DMS153 treated with DMSO at 0.1 percent for 48 hours (cell line): ENCODE measurements at regions not wholly inside any gene's neighbourhood (a gene's known extent, or its start where the extent isn't known, plus 50 kb on each side); places are given as distances from the start of the nearest gene placed in this dataset.
"Not testable (repeated sequence)": the region's sequence is repeated elsewhere in the genome, so short reads cannot be mapped to it uniquely, and the experiment has no call there.

ENCODE experiments used
- DNase-seq: peaks from one replicate; lab custom pipeline; 2025; ENCODE audit not compliant: unreplicated experiment; lab: John Stamatoyannopoulos, UW

DNA sequence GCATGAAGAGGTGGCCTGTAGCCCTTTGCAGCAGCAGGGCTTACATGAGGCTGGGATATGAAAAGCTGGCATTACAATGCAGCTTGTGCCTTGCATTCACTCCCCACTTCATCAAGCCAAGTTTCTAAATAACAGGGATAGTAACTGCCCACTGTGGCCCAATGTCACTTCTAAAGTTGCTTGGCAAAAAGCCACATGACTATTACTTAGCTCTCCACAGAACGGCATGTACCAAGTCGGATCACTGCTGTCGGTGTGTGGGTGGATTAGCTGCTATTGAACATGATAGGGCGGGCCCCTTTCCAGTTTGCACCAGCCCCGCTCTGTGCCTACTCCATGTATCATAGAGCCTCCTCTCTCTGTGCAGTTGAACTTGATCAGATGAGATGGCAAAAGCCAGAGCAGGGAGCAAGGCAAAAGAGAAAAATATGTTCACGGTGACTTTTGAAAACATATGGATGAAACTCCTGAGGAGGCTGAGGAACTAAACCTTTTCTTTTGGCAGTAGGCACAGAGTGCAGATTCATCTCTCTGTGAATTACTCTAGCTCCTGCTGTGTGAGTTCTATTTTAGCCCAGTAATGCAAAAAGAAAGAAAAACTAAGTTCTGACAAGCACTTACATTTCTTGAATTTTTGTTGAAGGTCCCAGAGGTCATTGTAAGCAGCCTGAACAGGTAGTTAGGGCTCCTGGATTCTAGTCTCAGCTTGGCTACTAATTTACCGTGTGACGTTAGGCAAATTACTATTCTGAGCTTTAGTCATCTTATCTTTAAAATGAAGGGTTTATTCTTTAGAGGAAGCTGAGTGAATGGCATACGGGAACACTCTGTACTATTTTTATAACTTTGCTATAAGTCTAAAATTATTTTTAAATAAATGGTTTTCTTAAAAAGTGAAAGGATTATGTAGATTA lies 125.6 kb upstream of the NBPF9 start:
- not testable (repeated sequence) for DNase-seq

DNA sequence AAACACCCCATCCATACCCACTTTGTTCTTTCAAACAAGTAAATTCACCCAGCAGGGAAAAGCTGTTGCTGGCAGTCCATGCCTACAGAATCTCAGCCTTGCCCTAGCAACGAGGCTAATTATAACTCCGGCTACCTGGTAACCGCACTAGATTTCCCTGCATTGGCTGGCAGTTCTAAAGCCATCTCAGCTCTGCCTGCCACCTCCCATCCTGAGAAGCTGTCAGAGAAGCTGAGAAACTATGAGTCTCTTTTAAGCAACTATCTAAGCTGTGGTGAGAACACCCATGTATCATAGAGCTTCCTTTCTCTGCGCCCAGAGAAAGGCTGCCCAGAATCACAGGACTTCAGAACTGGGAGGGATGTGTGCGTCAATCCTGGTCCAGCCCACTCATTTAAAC lies 126.5 kb upstream of the NBPF9 start:
- not testable (repeated sequence) for DNase-seq

DNA sequence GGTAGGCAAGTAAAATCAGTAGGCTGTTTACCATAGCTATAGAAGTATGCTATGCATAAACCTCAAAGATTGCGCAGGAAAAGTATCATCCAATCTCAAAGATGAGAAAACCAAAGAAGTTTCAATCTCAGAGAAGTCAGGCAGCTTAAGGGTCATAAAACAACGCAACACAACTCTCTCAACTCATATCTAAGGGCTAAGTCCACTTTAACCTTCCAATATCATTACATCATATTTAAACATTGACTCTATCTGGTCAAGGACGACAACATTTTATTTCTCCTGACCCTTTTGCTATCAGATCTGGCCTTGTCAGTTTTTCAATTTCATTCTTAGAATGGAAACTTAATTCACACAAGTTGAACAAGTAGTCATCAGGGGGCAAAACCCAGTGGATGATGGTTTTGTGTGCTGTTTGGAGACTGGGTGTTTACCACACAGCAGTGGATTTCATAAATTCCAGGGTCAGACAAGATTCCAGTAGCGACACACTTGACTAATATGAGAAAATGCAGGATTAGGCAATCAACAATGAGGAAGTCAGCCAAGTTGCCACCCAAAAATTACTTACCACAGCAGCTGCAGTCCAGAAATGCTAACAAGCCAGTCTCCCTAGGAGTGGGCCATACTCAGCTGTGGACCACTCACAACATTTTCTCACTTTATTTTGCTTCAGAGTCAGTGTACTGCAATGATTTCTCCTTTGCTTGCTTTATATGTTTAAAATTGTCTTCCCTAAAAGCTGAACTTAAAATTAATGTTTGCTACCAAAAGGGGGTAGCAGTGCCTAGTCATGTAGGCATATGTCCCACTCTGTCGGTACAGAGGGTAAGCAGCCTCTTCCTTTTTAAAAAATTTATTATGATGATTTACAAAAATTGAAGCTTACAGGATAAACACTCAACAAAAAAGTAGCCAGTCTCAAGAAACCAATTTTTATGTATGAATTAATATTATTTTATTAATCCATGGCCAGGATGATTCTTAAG lies 131.9 kb upstream of the NBPF9 start:
- DNase-seq = not testable (repeated sequence)

DNA sequence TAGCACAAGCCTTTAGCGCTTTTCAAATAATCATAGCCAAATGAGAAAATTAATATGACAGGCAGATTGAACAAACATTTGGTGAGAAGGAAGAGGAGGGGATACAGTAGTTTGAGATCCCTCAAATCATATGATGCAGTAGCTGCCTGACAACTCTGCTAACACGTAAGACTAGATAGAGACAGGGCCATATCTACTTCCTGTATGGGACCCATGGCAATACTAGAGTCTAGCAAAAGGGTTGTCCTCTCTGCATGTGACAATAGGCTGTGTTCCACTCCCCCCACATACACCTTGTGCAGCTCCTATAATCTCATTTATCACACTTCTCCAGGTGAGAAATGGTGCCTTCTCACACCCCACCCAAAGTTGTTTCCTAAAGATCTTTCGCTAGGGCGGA lies 134.2 kb upstream of the NBPF9 start:
- DNase-seq = not testable (repeated sequence)

DNA sequence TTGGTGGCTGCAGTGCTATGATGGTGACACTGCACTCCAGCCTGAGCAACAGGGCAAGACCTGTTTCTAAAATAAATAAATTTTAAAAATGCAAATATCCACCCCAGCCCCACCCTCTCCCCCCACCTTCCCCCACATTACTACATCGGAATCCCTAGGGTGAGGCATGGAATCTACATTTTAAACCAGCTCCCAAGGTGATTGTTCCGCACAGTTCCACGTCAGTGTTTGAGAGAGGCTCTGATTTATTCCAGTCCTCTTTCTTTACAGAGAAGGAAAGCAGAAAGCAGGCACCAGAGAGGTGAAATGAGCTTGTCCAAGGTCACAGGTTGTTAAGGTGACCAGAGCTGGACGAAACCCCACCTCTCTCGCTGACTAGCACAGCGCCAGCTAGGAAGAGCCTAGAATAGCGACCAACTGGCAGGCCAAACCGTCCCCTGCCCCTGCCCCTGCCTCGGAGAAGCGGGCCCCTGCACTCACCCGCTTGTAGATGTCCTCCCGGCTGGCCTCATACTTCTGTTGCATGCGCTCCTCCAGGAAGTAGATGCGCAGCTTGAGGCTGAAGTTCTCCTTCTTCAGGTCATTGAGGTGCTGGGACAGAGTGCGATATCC lies 136.7 kb upstream of the NBPF9 start:
- DNase-seq = not testable (repeated sequence)

DNA sequence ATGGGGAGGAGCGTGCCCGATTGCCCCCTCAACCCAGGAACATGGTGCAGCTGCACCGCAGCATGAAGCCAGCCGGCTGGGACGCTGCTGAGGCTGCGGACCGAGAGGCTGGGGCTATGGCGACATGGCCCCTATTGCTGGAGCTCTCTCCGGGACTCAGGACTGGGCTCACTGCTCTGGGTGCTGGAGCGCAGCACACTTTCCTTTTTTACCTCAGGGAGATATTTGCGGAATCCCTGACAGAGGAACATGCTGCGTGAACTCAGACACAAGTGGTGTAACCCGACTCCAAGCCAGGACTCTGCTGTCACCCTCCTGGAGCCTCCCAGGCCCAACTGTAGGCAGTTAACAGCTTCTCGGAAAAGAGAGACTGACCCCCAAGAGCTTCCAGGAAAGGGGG lies 137.2 kb upstream of the NBPF9 start:
- not testable (repeated sequence) for DNase-seq

DNA sequence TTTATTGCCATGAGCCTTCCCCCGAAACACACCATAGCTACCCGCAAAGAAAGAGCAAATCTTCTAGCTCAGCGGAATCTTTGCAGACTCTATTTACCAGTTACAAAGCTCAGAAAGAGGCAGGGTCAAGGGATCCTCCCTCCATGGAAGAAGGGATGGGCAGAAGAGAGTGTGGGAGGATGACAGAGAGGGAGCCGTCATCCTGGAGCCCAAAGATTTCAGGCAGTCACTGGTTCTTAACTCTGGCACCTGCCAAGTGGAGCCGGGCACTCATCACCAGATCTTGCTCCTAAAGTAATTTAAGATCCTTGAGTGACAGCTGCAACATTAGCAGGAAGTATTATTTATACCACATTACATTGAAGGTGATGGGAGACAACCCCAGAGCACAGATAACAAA lies 137.9 kb upstream of the NBPF9 start:
- DNase-seq = not testable (repeated sequence)

DNA sequence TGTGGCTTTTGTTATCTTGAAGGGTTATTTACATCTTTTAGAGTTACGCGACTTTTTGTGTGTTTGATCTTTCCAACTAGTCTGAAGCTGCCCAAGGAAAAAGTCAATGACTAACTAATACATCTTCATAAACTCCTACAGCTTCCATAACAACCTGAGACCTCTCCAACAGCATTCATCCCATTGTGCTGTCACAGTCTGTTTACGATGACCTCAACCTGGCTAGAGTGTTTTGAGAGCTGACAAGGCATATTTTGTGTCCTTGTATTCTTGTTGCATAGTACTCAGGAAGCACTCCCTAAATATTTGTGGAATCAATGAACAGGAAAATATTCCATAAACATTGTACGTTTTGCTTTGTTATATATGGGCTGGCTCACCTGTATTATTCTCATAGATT lies 140.2 kb upstream of the NBPF9 start:
- DNase-seq = not testable (repeated sequence)

DNA sequence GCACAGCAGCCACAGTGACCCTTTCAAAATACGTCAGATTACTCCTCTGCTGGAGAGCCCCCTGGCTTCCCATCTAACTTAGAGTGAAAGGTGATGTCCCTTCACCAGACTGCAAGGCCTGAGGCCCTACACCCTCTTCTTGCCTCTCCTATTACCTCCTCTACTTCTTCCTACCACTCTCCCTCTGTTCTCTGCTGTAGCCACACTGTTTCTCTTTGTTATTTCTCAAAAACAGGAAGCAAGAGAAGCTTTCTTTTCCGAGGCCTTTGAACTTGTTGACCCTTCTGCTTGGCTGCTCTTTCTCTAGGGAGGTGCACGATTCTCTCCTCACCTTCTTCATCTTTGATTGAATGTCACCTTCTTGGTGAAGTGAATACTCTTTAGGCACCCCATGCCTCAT lies 141.3 kb upstream of the NBPF9 start:
- DNase-seq = not testable (repeated sequence)

DNA sequence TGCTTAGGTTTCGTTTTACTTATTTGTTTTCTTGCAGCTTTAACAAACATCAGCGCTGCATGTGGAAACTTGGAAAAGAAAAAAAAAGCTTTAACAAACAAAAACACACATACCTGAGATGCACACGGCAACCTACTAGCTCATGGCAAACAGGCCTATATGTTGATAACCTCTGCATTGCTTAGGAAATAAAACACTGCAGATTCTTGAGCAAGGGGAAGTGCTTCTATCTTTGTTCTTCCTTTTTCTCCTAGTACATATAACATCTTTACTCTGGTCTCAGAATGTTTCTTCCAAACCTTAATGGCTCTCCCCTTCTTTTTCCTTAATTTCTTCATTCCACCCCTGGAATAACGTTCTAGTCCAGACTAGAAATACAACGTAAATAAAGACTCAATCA lies 142.9 kb upstream of the NBPF9 start:
- not testable (repeated sequence) for DNase-seq

DNA sequence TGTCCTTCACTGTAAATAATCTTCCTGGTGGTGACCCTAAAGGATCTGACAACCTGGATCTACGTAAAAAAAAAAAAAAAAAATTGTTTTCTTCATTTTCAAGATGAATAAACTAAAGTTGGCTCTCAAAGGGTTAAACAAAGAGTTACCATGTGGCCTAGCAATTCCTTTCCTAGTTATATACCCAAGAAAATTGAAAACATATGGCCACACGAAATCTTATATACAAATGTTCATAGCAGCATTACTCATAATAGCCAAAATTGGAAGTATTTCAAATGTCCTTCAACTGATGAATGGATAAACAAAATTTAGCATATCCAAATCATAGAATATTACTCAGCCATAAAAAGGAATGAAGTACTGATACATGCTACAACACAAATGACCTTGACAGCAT lies 145.3 kb upstream of the NBPF9 start:
- DNase-seq = not testable (repeated sequence)

DNA sequence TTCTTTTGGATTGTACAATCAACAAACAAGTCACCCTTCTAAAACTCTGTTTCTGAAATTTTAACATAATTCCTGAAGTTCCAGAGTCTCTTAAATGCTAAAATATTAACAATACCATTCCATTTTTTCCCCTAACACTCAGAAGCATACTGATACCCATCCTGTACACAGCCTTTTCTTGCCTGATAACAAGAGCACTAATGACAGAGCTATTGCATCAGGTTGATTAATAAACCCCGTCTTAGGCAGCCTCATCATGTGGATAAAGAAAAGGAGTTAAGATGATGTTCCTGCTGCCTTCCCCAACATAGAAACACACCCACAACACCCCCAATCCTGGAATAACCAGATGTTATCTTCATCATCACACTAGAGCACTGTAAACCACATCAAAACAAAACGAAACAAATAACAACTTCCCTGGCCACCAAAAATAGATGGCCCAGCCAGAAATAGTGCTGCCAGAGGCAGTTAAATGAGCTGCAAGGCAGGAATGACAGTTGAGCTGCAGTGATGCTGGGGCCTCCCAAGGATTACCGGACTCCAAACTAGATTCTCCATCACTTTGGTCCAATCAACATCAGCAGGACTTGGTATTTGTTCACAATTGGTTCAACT lies 146.6 kb upstream of the NBPF9 start:
- not testable (repeated sequence) for DNase-seq

DNA sequence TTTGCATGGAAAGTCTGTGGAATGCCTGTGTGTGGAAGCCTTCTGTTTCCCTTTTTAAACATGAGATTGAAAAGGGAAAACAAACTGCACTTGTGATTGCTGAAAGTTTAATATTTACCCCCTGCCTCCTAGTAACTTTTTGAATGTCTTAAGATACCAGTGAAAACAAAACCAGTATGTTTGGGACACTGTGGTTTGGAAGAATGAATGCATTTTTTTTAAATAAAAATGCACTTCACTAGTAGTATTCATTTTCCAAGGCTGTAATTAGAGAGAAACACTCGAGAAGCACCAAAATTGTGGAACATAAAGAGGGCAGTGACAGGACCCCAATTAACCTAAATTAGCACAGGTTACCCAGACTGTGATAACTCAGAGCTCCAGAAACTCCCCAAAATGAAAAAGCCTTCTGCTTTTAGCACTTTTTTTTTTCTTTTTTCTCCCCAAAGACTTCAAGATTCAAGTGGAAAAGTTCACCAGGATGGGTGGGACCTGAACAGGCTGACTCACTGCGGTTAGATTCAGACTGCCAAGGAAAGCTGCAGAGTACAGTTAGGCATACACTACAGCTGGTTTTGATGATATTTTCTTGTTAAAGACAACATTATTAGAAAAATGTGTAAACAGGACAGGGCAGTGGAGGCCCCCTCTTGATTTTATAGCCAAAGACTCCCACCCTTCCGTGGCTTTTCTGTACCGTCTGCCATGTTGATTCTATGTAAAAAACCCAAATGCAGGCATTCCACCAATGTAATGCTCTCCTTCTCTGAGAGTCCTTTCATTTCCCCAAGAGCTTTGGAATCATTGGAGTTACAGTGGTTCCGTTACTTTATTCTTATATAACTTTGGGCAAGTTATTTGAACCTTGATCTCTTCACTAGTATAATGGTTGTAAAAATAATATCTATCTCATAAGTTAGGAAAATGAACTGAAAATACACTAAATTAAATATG lies 151.8 kb upstream of the NBPF9 start:
- not testable (repeated sequence) for DNase-seq

DNA sequence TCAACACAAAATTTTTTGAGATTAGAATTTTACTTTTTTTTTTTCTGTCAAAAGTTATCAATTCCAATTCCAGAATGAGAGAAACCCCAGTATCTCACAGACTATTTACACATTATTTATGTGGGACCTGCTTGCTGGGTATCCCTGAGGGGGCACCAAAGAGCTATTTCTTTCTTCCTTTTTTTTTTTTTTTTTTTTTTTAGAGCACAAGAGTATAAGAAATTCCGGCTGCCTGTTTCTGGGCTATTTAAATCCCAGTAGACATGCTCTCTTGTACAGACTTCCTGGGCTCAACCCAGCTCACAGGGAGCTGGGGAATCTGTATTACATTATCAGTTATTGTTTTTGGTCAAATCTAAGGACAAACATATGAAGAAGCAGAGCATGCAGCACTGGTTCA lies 156.9 kb upstream of the NBPF9 start:
- not testable (repeated sequence) for DNase-seq

DNA sequence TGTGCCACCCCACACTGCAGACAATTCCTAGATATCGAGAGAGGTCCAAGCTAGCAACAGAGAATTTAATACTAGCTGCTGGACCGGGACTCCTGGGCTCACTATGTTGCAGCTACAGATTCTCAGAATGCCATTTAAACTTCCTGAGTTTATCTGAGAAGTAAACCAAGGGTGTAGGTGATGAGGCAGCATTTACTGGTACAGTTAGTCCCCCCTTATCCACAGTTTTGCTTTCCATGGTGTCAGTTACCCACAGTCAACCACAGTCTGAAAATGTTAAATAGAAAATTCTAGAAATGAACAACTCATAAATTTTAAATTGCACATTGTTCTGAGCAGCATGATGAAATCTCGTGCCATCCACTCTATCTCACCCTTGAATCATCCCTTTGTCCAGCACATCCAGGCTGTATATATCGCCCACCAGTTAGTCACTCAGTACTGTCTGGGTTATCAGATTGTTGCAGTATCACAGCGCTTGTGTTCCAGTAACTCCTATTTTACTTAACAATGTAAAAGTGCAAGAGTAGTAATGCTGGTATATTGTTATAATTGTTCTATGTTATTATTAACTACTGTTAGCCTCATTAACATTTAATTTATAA lies 157.5 kb upstream of the NBPF9 start:
- DNase-seq = not testable (repeated sequence)

DNA sequence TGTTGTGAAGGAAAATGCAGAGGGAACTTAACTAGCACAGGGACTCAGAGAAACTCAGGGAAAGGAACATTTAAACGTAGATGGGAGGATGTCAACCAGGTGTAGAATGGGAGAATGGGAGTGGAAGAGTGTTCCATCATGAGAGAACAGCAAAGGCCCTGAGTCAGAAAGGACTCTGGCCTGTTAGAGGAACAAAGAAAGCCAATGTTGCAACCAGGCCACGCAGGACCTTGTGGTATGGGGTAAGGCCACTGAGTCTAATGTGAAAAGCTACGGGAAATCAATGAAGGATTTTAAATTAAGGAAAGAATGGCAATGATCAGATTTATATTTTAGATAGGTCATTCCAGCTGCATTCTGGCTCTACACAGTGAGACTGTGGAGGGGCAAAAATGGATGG lies 163.9 kb upstream of the NBPF9 start:
- not testable (repeated sequence) for DNase-seq

DNA sequence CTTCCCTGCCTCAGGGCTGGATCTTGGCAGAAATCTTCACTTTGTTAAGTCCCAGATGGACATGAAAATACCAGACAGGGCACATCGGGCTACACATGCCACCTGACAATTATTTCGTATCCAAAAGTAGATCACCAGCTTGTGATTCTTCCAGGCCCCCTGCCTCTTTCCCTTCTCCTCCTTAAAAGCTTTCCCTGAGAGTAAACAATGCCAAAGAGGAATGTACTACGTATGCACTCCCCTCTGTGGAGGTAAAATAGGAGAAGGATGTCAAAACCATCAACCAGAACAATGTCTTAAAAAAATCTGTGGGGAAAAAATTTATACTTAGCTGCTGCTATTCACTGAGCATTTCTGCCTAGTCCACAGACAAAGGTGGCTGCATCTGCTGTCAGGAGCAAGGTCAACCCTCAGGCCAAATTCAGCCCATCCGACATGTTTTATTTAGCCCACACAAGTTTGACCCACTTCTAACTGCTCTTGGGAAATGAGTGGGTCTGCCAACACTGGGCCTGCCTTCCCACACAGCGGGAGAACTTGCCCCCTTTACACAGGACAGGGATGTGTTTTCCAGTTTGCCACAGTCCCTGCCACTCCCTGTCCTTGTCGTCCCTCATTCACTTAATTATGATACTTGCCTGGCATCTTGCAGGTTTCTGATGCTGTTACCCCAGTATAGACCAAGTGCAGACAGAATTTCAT lies 165.8 kb upstream of the NBPF9 start:
- DNase-seq = not testable (repeated sequence)

DNA sequence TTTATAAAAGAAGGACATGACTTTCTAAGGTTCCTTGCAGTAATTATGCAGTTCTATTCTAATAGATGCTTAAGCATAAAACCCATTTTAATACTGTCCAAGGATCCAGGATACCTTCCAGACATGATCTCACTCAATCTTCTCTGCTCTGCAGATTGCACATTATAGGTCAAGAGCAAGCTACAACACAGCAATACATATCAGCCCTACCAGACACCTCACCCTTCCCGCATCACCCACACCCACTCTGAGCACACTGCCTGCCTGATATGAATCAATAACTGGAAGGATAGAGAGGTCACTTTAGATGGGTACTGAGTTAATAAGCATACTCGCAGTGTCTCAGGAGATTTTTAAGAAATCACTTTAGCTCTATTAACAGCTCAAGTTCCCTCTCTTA lies 166.5 kb upstream of the NBPF9 start:
- not testable (repeated sequence) for DNase-seq
